Right kidney (tissue), 1 donor: ENCODE measurements at regions not wholly inside any gene's neighbourhood (a gene's known extent, or its start where the extent isn't known, plus 50 kb on each side); places are given as distances from the start of the nearest gene placed in this dataset.

Experiments
- DNase-seq: peaks from one replicate; pipeline ENCODE4 v3.0.0-alpha.2; 2016

GRCh38 chr12:18971932-18972331, 157.6 kb upstream of the PLEKHA5 start:
- no peak for DNase-seq

- DNase-seq = no peak
Measured at GRCh38 chr12:18975933-18976332, 153.6 kb upstream of the PLEKHA5 start.

- DNase-seq = no peak
Measured at GRCh38 chr12:18979401-18980126, 150.0 kb upstream of the PLEKHA5 start.

GRCh38 chr12:18981732-18982131, 147.8 kb upstream of the PLEKHA5 start:
- DNase-seq = no peak

- no peak for DNase-seq
Measured at GRCh38 chr12:18982226-18982949, 147.1 kb upstream of the PLEKHA5 start.

- DNase-seq = no peak
Measured at GRCh38 chr12:18983854-18984253, 145.7 kb upstream of the PLEKHA5 start.

- no peak for DNase-seq
Measured at GRCh38 chr12:18990856-18991255, 138.7 kb upstream of the PLEKHA5 start.

- no peak for DNase-seq
Measured at GRCh38 chr12:18992336-18992735, 137.2 kb upstream of the PLEKHA5 start.

- no peak for DNase-seq
Measured at GRCh38 chr12:18998343-18999261, 130.9 kb upstream of the PLEKHA5 start.

- no peak for DNase-seq
Measured at GRCh38 chr12:19000836-19001235, 128.7 kb upstream of the PLEKHA5 start.

GRCh38 chr12:19002216-19002615, 127.3 kb upstream of the PLEKHA5 start:
- no peak for DNase-seq

- DNase-seq = no peak
Measured at GRCh38 chr12:19003141-19003540, 126.4 kb upstream of the PLEKHA5 start.

GRCh38 chr12:19003987-19004619, 125.4 kb upstream of the PLEKHA5 start:
- DNase-seq = no peak

GRCh38 chr12:19005257-19005801, 124.2 kb upstream of the PLEKHA5 start:
- DNase-seq = no peak

- DNase-seq = no peak
Measured at GRCh38 chr12:19006626-19007137, 122.9 kb upstream of the PLEKHA5 start.

- DNase-seq = no peak
Measured at GRCh38 chr12:19008102-19008501, 121.4 kb upstream of the PLEKHA5 start.

GRCh38 chr12:19010087-19010486, 119.4 kb upstream of the PLEKHA5 start:
- DNase-seq = no peak

- DNase-seq = no peak
Measured at GRCh38 chr12:19010726-19011125, 118.8 kb upstream of the PLEKHA5 start.

GRCh38 chr12:19012965-19013364, 116.6 kb upstream of the PLEKHA5 start:
- DNase-seq = no peak

- no peak for DNase-seq
Measured at GRCh38 chr12:19014240-19014639, 115.3 kb upstream of the PLEKHA5 start.

- DNase-seq = no peak
Measured at GRCh38 chr12:19015285-19015684, 114.2 kb upstream of the PLEKHA5 start.
